AG04450 (cell line): ENCODE measurements at regions not wholly inside any gene's neighbourhood (a gene's known extent, or its start where the extent isn't known, plus 50 kb on each side); places are given as distances from the start of the nearest gene placed in this dataset.
A peak's percentile ranks its signal among the peaks of the same experiment; 100 is the strongest.

Experiments
- CTCF ChIA-PET: fragments of 300-600, 350-600 bp; formaldehyde crosslinking; extraction: SDS; loops from one replicate; lab custom pipeline; 2022; ENCODE audit warnings: antibody characterized with exemption, inconsistent platforms; lab: Charles Lee
- POLR2A ChIA-PET: fragments of 350-600 bp; formaldehyde crosslinking; extraction: SDS; loops from one replicate; lab custom pipeline; 2021; ENCODE audit warnings: antibody characterized with exemption, inconsistent platforms; lab: Yijun Ruan, JAX
- DNase-seq: peaks from one replicate; pipeline ENCODE4 v3.0.0-alpha.2; 2011; ENCODE audit warnings: low read depth, low spot score
- H3K27ac ChIP-seq: one replicate; pipeline ENCODE4 v1.5.1; 2012; ENCODE audit warnings: low read depth, low read length, control low read depth
- H3K27me3 ChIP-seq: one replicate; pipeline ENCODE4 v1.6.0; 2012; ENCODE audit warnings: low read length; ENCODE audit not compliant: control insufficient read depth, insufficient read depth
- H3K4me3 ChIP-seq: 2 replicates; pipeline ENCODE4 v1.5.1; 2011; ENCODE audit warnings: mild to moderate bottlenecking, low read depth, low read length, control low read depth
- H3K9me3 ChIP-seq: 2 replicates; pipeline ENCODE4 v1.5.1; 2012; ENCODE audit warnings: low read length; ENCODE audit not compliant: control insufficient read depth, insufficient read depth
- TF ChIP-seq, protein P1 (sequence below): IDR thresholded peaks from 2 replicates; pipeline ENCODE4 v1.5.1; 2011; ENCODE audit warnings: low read depth, low read length, control low read depth, inconsistent platforms

DNA sequence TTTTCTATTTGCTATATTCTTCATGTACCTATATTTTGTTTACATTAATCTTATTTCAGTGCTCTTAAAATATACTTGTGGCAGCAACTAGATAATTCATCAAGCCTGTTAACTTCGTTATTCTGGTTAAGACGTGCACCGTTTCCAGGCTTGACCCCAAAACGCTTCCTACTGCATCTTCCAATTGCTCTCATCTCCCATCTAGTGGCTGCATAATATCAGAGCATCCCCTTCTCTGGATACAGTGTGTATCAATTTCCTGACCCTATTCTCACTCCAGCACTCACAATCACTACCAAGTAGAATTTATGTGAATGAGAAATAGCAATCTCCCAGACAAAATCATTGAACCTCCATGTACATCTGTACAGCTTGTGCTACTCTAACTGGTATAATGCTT is 1280.3 kb upstream of the B3GALT2 start:
- Histone ChIP-seq H3K27ac (no peak overlapping the region), H3K27me3 (no peaks in the 10 kb centered on the region), H3K4me3 (no peak overlapping the region), H3K9me3 (no peaks in the 10 kb centered on the region)
- ChIA-PET CTCF (no interaction called here), POLR2A (no interaction called here)
- TF ChIP-seq, protein P1, sequence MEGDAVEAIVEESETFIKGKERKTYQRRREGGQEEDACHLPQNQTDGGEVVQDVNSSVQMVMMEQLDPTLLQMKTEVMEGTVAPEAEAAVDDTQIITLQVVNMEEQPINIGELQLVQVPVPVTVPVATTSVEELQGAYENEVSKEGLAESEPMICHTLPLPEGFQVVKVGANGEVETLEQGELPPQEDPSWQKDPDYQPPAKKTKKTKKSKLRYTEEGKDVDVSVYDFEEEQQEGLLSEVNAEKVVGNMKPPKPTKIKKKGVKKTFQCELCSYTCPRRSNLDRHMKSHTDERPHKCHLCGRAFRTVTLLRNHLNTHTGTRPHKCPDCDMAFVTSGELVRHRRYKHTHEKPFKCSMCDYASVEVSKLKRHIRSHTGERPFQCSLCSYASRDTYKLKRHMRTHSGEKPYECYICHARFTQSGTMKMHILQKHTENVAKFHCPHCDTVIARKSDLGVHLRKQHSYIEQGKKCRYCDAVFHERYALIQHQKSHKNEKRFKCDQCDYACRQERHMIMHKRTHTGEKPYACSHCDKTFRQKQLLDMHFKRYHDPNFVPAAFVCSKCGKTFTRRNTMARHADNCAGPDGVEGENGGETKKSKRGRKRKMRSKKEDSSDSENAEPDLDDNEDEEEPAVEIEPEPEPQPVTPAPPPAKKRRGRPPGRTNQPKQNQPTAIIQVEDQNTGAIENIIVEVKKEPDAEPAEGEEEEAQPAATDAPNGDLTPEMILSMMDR, result peak; percentile 48
- DNase-seq, result no peak

DNA sequence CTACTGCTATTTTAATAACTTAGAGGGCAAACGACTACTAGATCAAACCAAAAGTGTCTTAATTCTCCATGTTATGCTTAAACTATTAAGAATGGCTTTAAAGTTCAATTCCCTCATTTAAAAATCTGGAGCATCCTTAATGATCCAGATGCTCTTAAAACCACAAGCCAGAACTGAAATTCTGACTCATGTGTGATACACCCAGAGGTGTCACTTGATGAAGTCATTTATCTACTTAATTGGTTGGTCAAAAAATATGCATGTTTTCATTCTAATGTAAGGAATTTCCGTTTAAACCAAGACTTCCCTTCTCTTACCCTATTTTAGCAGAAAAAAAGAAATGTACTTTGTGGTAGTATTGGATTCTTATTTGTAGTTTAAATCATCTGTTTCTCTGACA is 1261.2 kb upstream of the B3GALT2 start:
- CTCF ChIA-PET, result no interaction called here

DNA sequence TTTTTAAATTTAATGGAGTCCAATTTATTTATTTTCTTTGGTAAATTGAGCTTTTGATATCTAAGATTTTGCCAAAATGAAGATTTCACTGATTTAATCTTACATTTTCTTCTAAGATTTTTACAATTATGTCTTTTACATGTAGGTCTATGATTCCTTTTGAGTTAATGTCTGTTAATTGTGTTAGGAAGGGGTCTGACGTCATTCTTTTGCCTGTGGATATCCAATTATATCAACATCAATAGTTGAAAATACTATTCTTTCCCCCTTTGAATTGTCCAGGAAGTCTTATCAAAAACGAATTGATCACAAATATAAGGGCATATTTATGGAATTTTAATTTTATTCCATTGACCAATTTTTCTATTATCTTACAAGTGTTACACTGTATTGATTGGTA is 1258.8 kb upstream of the B3GALT2 start:
- POLR2A ChIA-PET, result no interaction called here
- CTCF ChIA-PET, result no interaction called here
- Histone ChIP-seq H3K4me3 (no peak overlapping the region), H3K27ac (no peak overlapping the region), H3K9me3 (no peaks in the 10 kb centered on the region), H3K27me3 (no peaks in the 10 kb centered on the region)
- no peak for DNase-seq
- TF ChIP-seq, protein P1, result no peak

More for the DNA sequence above, 1261.2 kb upstream of the B3GALT2 start:
- no peak overlapping the region for H3K27ac ChIP-seq
- H3K4me3 ChIP-seq, result no peak overlapping the region
- DNase-seq, result peak; percentile 8
- no peaks in the 10 kb centered on the region for H3K9me3 ChIP-seq
- POLR2A ChIA-PET, result no interaction called here
- TF ChIP-seq, protein P1, result no peak
- no peaks in the 10 kb centered on the region for H3K27me3 ChIP-seq

DNA sequence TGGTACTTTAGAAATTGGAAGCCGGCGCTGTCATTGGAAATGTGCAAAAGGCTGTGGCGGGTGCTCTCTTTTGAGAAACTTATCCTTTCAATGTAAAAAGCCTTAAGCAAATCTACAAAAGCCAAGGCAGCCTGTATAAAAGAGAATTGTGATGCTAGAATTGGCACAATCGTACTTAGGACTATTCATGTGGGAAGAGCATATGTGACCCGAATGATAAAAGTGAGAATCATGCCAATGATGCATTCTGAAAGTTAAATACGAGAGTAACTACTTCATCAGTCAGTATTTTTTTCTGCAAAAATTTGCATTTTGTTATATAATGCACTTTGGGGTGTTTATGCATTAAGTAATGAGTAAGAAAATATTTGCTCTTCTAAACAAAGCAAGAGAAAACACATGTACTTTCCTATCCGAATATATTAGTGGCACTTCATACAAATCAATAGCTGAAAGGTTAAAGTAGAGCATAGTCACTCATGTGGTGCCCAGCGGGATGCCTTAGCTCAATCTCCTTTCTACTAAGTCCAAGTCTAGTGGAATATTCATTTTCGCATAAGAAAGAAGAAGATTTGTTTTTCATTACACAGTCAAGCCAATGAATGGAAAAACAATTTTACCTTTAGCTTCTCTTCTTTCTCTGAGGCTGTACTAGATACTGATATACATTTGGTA is 1256.6 kb upstream of the B3GALT2 start:
- TF ChIP-seq, protein P1, result no peak
- ChIA-PET CTCF (no interaction called here), POLR2A (no interaction called here)
- no peaks in the 10 kb centered on the region for H3K9me3 ChIP-seq
- no peaks in the 10 kb centered on the region for H3K27me3 ChIP-seq
- no peak overlapping the region for H3K4me3 ChIP-seq
- no peak overlapping the region for H3K27ac ChIP-seq
- DNase-seq, result no peak

DNA sequence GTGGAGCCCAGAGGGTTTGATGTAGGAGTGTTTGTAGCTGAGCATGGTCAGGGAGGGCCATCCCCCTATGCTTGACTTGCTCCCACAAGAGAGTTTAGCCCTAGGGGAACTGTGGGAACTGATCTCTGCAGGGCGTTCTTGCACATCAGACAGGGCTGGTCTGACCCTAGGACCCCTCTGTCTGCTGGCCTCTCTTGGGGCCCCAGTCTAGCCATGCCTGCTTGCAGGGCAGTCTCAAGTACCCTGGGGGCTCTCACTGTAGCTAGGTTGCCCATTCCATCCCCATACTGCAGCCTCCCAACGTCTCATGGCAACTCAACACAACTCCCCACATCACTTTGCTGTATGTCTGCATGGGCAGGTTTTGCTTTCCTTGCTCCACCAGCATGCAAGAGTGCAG is 1250.7 kb upstream of the B3GALT2 start:
- H3K27ac ChIP-seq, result no peak overlapping the region
- H3K27me3 ChIP-seq, result no peaks in the 10 kb centered on the region
- CTCF ChIA-PET, result no interaction called here
- H3K4me3 ChIP-seq, result no peak overlapping the region
- POLR2A ChIA-PET, result no interaction called here
- H3K9me3 ChIP-seq, result no peaks in the 10 kb centered on the region
- DNase-seq, result no peak
- TF ChIP-seq, protein P1, result no peak
